ENCODE measurements at regions not wholly inside any gene's neighbourhood (a gene's known extent, or its start where the extent isn't known, plus 50 kb on each side); places are given as distances from the start of the nearest gene placed in this dataset.
A peak's percentile ranks its signal among the peaks of the same experiment; 100 is the strongest.
"Not testable (repeated sequence)": the region's sequence is repeated elsewhere in the genome, so short reads cannot be mapped to it uniquely, and the experiment has no call there.

- DNase-seq (ENCODE audit: low spot score) = no peak
Observed at GRCh38 chr1:10940838-10941237, 71.6 kb upstream of the TARDBP start.

- peak; percentile 54 for DNase-seq (ENCODE audit: low spot score)
Observed at GRCh38 chr1:10941891-10942541, 70.4 kb upstream of the TARDBP start.

GRCh38 chr1:10942542-10942912, 69.9 kb upstream of the TARDBP start:
- no peak for DNase-seq (ENCODE audit: low spot score)

- no peak for DNase-seq (ENCODE audit: low spot score)
Observed at GRCh38 chr1:10943041-10943440, 69.4 kb upstream of the TARDBP start.

- no peak for DNase-seq (ENCODE audit: low spot score)
Observed at GRCh38 chr1:10943991-10944730, 68.3 kb upstream of the TARDBP start.

- DNase-seq (ENCODE audit: low spot score) = no peak
Observed at GRCh38 chr1:10945991-10946509, 66.4 kb upstream of the TARDBP start.

- no peak for DNase-seq (ENCODE audit: low spot score)
Observed at GRCh38 chr1:10947181-10947580, 65.3 kb upstream of the TARDBP start.

GRCh38 chr1:10947691-10948462, 64.6 kb upstream of the TARDBP start:
- no peak for DNase-seq (ENCODE audit: low spot score)

GRCh38 chr1:10948463-10948775, 64.0 kb upstream of the TARDBP start:
- no peak for DNase-seq (ENCODE audit: low spot score)

GRCh38 chr1:10950316-10951172, 61.9 kb upstream of the TARDBP start:
- DNase-seq (ENCODE audit: low spot score) = no peak

GRCh38 chr1:10951298-10951697, 61.2 kb upstream of the TARDBP start:
- DNase-seq (ENCODE audit: low spot score) = not testable (repeated sequence)

GRCh38 chr1:10951961-10952360, 60.5 kb upstream of the TARDBP start:
- no peak for DNase-seq (ENCODE audit: low spot score)

GRCh38 chr1:10953505-10954193, 58.8 kb upstream of the TARDBP start:
- no peak for DNase-seq (ENCODE audit: low spot score)

GRCh38 chr1:10957133-10957532, 55.3 kb upstream of the TARDBP start:
- DNase-seq (ENCODE audit: low spot score) = no peak

- no peak for DNase-seq (ENCODE audit: low spot score)
Observed at GRCh38 chr1:10958614-10959013, 53.8 kb upstream of the TARDBP start.

- DNase-seq (ENCODE audit: low spot score) = peak; percentile 76
Observed at GRCh38 chr1:10960411-10961299, 51.8 kb upstream of the TARDBP start.

- no peak for DNase-seq (ENCODE audit: low spot score)
Observed at GRCh38 chr1:10961300-10961833, 51.1 kb upstream of the TARDBP start.

GRCh38 chr1:10962483-10962882, 50.0 kb upstream of the TARDBP start:
- DNase-seq (ENCODE audit: low spot score) = no peak

Measured in CD4-positive, alpha-beta T cell treated with Interleukin-15 for 4 hours (primary cell).